ENCODE measurements at regions not wholly inside any gene's neighbourhood (a gene's known extent, or its start where the extent isn't known, plus 50 kb on each side); places are given as distances from the start of the nearest gene placed in this dataset.

- Mint-ChIP-seq H3K9me3 (peaks cover 17% of the 10 kb centered on the region), H3K27me3 (ENCODE audit: insufficient read depth, low read depth, poor library complexity) (peaks cover 21% of the 10 kb centered on the region), H3K36me3 (ENCODE audit: low read depth) (peaks cover 22% of the 10 kb centered on the region), H3K27ac (no peak overlapping the region), H3K4me3 (no peak overlapping the region; the same call in 2 of the 3 replicates), H3K4me1 (peaks cover 61% of the 10 kb centered on the region)
- Histone ChIP-seq H3K4me3 (no peak overlapping the region), H3K4me1 (ENCODE audit: insufficient read depth) (peaks cover 18% of the 10 kb centered on the region; the same call in 1 of the 2 replicates), H4K20me1 (replicated peaks; ENCODE audit: insufficient read depth) (no peaks in the 10 kb centered on the region), H3K27me3 (ENCODE audit: insufficient read depth) (no peaks in the 10 kb centered on the region), H3K36me3 (ENCODE audit: insufficient read depth) (no peaks in the 10 kb centered on the region), H2AFZ (no peak overlapping the region), H3K27ac (ENCODE audit: low read depth) (no peak overlapping the region), H3K4me2 (no peak overlapping the region), H3F3A (replicated peaks; ENCODE audit: low read depth) (no peaks in the 10 kb centered on the region), H3K9me2 (ENCODE audit: insufficient read depth) (peaks cover 10% of the 10 kb centered on the region), H3K79me2 (replicated peaks; ENCODE audit: insufficient read depth) (no peaks in the 10 kb centered on the region; the same call in 1 of the 2 replicates)
- ATAC-seq, result no peak
- DNase-seq (ENCODE audit: low spot score), result no peak
- TF ChIP-seq EZH2phosphoT487 (IDR thresholded peaks at IDR 0.05; ENCODE audit: unreplicated experiment) (no peak), ZNF331 (CRISPR knock-in tag; IDR thresholded peaks at IDR 0.05; ENCODE audit: low read depth) (no peak), POLR2AphosphoS5 (IDR thresholded peaks at IDR 0.05; ENCODE audit: low read depth) (no peak), REST (IDR thresholded peaks at IDR 0.05; ENCODE audit: unreplicated experiment) (no peak), ETS1 (IDR thresholded peaks at IDR 0.05) (no peak), NANOG (IDR thresholded peaks at IDR 0.05; ENCODE audit: borderline replicate concordance) (no peak), STAT1 (IDR thresholded peaks at IDR 0.05; ENCODE audit: unreplicated experiment) (no peak), CREB1 (CRISPR knock-in tag; IDR thresholded peaks at IDR 0.05; ENCODE audit: low read depth) (no peak), JUNB (IDR thresholded peaks at IDR 0.05; ENCODE audit: unreplicated experiment) (no peak), ZNF114 (CRISPR knock-in tag; IDR thresholded peaks at IDR 0.05) (no peak), ZNF462 (CRISPR knock-in tag; IDR thresholded peaks at IDR 0.05) (no peak), EZH2 (IDR thresholded peaks at IDR 0.05; ENCODE audit: low read depth, unreplicated experiment) (no peak), CTCF (conservative IDR thresholded peaks at IDR 0.05; ENCODE audit: low read depth in 2 of 2) (no peak)
Measured at GRCh38 chr11:70745451-70745850, 347.1 kb downstream of the CTTN start.

Data from GM23338 (cell line).